ENCODE measurements at regions not wholly inside any gene's neighbourhood (a gene's known extent, or its start where the extent isn't known, plus 50 kb on each side); places are given as distances from the start of the nearest gene placed in this dataset.

DNA sequence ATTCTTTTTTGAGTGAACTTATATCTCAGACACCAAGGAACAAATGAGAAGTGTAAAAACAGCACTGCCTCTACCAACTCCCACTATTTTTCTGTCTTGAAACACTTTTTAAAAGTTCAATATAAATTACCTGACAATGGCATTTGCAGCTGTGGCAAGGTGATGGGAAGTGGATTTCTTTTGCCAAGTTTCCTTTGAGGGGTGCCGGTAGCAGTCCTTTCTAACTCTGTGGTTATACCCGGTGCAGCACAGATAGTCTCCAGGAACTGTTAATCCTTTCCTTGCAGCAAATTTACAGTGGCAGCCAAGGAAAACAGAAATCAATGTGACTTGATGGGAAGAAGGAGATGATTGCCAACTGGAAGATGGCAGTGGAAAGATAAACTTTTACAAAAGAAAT is 243.7 kb downstream of the BCAT1 start:
- TF ChIP-seq, protein P1, sequence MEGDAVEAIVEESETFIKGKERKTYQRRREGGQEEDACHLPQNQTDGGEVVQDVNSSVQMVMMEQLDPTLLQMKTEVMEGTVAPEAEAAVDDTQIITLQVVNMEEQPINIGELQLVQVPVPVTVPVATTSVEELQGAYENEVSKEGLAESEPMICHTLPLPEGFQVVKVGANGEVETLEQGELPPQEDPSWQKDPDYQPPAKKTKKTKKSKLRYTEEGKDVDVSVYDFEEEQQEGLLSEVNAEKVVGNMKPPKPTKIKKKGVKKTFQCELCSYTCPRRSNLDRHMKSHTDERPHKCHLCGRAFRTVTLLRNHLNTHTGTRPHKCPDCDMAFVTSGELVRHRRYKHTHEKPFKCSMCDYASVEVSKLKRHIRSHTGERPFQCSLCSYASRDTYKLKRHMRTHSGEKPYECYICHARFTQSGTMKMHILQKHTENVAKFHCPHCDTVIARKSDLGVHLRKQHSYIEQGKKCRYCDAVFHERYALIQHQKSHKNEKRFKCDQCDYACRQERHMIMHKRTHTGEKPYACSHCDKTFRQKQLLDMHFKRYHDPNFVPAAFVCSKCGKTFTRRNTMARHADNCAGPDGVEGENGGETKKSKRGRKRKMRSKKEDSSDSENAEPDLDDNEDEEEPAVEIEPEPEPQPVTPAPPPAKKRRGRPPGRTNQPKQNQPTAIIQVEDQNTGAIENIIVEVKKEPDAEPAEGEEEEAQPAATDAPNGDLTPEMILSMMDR (IDR thresholded peaks at IDR 0.05 in 2 of 3, conservative IDR thresholded peaks at IDR 0.05 in 1 of 3; ENCODE audit: borderline replicate concordance in 1 of 3, insufficient read depth in 1 of 3, low read depth in 2 of 3, low read length in 2 of 3), result no peak
- TF ChIP-seq, protein P2, sequence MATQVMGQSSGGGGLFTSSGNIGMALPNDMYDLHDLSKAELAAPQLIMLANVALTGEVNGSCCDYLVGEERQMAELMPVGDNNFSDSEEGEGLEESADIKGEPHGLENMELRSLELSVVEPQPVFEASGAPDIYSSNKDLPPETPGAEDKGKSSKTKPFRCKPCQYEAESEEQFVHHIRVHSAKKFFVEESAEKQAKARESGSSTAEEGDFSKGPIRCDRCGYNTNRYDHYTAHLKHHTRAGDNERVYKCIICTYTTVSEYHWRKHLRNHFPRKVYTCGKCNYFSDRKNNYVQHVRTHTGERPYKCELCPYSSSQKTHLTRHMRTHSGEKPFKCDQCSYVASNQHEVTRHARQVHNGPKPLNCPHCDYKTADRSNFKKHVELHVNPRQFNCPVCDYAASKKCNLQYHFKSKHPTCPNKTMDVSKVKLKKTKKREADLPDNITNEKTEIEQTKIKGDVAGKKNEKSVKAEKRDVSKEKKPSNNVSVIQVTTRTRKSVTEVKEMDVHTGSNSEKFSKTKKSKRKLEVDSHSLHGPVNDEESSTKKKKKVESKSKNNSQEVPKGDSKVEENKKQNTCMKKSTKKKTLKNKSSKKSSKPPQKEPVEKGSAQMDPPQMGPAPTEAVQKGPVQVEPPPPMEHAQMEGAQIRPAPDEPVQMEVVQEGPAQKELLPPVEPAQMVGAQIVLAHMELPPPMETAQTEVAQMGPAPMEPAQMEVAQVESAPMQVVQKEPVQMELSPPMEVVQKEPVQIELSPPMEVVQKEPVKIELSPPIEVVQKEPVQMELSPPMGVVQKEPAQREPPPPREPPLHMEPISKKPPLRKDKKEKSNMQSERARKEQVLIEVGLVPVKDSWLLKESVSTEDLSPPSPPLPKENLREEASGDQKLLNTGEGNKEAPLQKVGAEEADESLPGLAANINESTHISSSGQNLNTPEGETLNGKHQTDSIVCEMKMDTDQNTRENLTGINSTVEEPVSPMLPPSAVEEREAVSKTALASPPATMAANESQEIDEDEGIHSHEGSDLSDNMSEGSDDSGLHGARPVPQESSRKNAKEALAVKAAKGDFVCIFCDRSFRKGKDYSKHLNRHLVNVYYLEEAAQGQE (IDR thresholded peaks at IDR 0.05; ENCODE audit: low read depth), result no peak
- TF ChIP-seq POLR2A (IDR thresholded peaks at IDR 0.05; ENCODE audit: borderline replicate concordance, extremely low read depth, insufficient read depth, insufficient read length) (no peak), CBX3 (IDR thresholded peaks at IDR 0.05; ENCODE audit: low read depth) (no peak), SRF (IDR thresholded peaks at IDR 0.05; ENCODE audit: low read depth) (no peak), EZH2 (IDR thresholded peaks at IDR 0.05) (no peak), ZNF274 (IDR thresholded peaks at IDR 0.05; ENCODE audit: low read depth, low read length) (no peak), EGR1 (IDR thresholded peaks at IDR 0.05; ENCODE audit: low read depth) (no peak), ZFX (IDR thresholded peaks at IDR 0.05) (no peak), TCF7L2 (IDR thresholded peaks at IDR 0.05; ENCODE audit: borderline replicate concordance, extremely low read depth, insufficient read depth, insufficient read length) (no peak), RAD21 (IDR thresholded peaks at IDR 0.05; ENCODE audit: low read depth) (no peak), SIN3A (IDR thresholded peaks at IDR 0.05; ENCODE audit: low read depth) (no peak)
- TF ChIP-seq, protein P3, sequence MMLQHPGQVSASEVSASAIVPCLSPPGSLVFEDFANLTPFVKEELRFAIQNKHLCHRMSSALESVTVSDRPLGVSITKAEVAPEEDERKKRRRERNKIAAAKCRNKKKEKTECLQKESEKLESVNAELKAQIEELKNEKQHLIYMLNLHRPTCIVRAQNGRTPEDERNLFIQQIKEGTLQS (IDR thresholded peaks at IDR 0.05), result no peak
- TF ChIP-seq, protein P4, sequence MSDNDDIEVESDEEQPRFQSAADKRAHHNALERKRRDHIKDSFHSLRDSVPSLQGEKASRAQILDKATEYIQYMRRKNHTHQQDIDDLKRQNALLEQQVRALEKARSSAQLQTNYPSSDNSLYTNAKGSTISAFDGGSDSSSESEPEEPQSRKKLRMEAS (IDR thresholded peaks at IDR 0.05), result no peak

Measured in HCT116 (cell line).